Hematopoietic multipotent progenitor cell treated with erythropoietin and hydrocortisone succinate and interleukin-3 and kit ligand, for 4 days (in vitro differentiated cells): ENCODE measurements at regions not wholly inside any gene's neighbourhood (a gene's known extent, or its start where the extent isn't known, plus 50 kb on each side); places are given as distances from the start of the nearest gene placed in this dataset.
"Not testable (repeated sequence)": the region's sequence is repeated elsewhere in the genome, so short reads cannot be mapped to it uniquely, and the experiment has no call there.

Source experiments
- DNase-seq: peaks from one replicate; pipeline ENCODE4 v3.0.0-alpha.2; 2015

DNA sequence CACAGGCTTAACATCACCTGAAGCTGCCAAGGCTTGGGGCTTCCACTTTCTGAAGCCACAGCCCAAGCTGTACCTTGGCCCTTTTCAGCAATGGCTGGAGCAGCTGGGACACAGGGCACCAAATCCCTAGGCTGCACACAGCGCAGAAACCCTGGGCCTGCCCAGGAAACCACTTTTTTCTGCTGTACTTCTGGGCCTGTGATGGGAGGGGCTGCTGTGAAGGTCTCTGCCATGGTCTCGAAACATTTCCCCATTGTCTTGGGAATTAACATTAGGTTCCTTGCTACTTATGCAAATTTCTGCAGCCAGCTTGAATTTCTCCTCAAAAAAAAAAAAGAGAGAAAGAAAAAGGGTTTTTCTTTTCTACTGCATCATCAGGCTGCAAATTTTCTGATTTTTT lies 219.1 kb downstream of the RPL10L start:
- no peak for DNase-seq

DNA sequence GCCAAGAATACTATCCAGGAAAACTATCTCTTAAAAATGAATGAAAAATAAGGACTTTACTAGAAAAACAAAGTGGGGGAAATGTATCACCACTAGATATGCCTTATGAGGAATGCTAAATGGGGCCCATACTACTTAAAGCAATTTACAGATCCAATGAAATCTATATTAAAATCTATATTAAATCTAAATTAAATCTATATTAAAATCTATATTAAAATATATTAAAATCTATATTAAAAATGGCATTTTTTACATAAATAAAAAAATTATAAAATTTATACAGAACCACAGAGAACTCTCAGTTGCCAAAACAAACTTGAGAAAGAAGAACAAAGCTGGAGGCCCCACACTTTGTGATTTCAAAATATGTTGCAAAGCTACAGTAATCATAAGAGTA lies 234.5 kb downstream of the RPL10L start:
- DNase-seq = no peak

DNA sequence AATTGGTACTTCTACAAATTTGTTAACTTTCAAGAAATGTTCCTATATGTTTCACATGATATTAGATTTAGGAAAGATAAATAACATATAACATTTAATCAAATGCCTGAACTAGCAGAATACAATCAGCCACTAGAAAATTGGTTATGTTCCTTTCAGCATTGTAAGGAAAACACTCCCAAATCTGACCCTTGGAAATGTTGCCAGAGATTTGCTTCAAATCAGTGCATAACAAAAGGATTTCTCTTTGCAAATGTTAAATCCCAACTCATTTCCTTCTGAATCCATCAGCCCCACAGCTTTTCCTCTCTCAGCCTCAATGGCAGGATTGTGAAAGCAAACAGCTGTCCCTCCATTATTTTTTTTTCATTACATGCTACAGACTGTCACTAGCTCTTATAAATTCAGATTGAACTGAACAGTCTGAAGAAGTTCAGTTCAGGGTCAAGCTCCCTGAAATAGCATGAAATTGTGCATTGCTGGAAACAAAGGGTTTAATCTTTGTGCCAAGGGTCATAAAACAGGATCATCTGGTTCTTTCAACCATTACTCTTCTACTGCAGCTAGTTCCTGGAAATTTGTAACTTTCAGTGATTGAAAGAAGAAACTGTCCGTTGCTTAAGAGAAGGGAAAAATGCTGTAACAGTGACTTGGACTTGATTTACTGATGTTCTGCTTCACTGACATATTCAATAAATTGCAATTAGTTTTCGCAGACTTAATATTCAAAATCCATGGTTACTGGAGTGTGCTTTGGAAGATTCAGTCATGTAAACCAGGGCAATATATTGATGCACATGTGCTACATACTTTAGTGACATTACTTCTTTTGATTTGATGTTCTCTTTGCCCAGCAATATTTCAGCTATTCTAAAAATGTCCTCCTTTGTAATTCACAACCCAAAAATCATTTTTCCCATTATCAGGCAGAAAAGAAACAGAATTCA lies 246.4 kb downstream of the RPL10L start:
- DNase-seq = no peak

DNA sequence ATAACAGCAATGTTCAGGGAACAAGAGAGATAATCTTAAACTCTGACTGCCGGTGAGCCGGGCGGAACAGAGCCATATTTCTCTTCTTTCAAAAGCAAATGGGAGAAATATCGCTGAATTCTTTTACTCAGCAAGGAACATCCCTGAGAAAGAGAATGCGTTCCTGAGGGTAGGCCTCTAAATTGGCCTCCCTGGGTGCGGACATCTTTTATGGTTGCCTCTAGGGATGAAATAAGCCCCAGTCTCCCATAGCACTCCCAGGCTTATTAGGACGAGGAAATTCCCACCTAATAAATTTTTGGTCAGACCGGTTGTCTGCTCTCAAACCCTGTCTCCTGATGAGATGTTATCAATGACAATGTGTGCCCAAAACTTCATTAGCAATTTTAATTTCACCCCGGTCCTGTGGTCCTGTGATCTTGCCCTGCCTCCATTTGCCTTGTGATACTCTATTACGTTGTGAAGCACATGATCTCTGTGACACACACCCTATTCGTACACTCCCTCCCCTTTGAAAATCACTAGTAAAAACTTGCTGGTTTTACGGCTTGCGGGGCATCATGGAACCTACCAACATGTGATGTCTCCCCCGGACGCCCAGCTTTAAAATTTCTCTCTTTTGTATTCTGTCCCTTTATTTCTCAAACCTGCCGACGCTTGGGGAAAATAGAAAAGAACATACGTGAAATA lies 249.4 kb downstream of the RPL10L start:
- DNase-seq = not testable (repeated sequence)

DNA sequence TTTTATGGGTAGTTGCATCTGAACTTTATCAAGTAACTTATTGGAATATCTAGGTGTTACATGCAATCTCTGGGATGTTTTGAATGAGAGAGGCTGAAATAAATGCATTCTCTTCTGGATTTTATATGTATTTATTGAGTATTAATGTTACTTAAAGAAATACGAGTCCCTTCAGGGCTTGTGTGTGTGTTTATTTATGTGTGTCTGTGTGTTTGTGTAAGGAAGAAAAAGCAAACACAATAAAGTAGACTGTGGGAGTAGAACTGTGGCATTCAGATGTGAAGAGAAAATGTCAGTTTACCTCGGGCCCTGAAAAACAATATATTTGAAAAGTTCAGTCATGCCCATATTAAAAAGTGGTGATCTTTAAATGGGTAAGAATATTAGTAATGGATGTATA lies 250.5 kb downstream of the RPL10L start:
- DNase-seq = no peak

DNA sequence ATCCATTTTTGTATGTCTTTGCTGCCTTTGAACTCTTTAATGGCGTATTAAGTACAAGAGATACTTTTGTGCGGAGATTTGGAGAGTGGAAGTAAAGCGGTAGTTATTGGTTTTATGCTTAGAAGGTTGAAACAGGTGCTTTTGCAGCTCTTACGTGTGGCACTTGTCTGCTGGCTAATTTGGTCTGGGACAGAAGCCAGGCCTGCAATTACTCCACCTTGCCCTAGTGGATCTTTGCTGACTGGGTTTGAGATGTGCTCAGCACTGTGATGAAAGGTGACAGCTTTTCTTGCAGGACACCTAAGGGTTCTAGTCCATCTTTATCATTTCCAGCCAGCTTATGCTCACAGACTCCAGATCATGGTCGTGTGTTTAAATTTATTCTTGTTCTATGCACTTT lies 252.5 kb downstream of the RPL10L start:
- no peak for DNase-seq

DNA sequence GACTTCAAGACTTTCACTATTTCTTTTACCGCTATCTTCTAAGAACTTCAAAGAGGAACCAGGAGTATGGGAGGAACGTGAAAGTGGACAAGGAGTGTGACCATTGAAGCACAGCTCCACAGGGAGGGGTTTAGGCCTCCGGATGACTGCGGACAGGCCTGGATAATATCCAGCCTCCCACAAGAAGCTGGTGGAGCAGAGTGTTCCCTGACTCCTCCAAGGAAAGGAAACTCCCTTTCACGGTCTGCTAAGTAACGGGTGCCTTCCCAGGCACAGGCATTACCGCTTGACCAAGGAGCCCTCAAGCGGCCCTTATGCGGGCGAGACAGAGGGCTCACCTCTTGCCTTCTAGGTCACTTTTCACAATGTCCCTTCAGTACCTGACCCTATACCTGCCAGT lies 267.0 kb downstream of the RPL10L start:
- no peak for DNase-seq

DNA sequence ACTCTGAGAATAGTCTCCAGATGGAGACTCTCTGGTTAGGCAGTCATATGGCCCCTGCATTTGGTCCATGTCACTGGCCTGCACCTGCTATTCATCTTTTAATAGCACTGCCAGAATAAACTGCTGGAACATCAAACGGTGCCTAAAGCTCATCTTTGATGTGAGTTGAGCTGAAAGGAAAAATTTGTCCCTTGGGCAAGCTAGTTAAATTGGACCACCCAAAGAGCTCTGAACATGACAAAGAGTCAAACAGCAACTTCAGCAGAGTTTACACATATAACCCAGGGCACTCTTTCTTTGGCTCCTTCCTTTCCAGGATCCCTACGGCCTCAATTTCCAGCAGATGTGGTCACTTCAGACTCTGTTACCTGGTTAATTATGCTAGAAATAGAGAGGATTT lies 269.9 kb downstream of the RPL10L start:
- DNase-seq = no peak

DNA sequence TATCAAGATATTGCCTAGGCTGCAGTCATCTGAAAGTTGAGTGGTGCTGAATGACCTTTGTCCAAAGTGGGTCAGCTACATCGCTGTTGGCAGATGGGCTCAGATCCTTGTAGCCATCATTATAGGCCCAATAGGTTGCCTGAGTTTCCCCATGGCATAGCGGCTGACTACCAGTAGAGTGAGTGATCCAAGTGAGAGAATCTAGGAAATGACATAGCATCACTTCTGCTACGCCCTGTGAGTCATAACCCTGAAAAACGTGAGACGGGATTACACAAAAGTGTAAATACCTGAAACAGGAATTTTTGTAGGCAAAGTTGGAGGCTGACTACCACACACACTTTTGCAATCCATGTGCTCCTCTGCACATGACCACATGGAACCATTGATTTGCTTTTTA lies 273.3 kb downstream of the RPL10L start:
- no peak for DNase-seq

DNA sequence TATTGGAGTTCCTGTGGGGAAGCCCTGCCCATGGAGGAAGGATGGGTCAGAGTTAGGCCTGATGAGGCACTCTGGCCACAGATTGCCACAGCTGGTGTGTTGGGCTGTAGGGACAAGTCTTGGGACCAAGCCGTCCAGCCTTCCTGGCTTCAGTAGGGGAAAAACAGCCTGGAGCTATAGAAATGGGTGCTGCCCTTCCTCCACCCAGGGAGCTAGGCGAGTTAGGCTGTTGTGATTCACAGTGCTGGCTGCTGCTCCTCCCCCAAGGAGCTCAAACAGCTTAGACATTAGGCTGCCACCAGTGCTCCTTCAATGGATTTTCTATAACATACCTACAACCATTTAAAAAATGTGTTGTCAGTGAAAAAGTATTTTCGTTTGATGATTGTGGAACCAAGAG lies 274.3 kb downstream of the RPL10L start:
- no peak for DNase-seq

DNA sequence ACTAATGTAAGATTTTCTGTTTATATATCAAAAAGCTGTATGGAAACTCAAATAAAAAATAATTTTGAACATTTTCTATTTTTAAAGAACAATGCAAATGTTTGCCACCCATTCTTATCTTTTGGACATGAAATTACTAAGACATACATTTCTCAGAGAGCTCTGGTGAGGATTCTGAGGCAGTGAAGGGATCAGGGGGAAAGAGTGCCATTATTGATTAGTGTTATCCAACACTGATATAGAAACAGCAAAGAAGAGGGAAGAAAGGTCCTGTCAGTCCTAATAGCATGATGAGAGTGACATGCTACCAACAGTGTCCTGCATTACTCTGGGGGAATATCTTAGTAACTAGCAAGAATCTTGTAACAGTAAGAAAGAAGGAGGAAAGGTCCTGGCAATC lies 282.2 kb downstream of the RPL10L start:
- DNase-seq = no peak

DNA sequence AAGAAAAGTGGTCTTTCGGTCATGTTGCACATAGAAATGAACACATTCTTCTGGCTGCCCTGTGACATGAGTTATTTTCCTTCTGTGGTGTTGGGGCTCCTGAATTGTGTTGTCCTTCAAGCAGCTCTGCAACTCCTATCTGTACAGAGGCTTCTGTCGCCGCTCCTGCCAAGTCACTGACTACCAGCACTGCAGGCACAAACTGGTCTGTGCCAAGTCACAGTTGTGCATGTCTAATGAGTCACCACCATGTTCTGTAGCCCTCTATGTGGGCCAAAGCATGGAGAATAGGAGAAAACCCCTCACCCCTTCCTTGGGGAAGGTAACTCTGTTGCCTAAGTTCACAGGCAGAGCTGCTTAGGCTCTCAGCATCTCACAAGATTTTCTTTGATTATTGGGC lies 283.3 kb downstream of the RPL10L start:
- no peak for DNase-seq

DNA sequence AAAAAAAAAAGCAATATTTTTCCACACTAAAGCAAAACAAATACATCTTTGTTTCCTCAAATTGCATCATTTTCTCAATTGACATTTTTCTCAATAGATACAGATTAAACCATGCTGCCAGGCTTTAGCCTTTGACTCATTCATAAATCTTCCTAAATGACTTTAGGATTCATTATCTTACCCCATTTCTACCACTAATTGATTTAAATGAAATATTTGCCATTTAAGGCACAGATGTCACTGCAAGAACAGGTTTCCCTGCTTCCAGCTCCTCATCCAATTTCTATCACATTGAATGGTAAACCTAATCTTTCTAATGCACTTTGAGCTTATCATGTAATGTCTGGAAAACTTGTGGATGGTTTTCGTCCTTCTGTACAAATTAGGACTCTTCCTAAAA lies 298.7 kb downstream of the RPL10L start:
- no peak for DNase-seq

DNA sequence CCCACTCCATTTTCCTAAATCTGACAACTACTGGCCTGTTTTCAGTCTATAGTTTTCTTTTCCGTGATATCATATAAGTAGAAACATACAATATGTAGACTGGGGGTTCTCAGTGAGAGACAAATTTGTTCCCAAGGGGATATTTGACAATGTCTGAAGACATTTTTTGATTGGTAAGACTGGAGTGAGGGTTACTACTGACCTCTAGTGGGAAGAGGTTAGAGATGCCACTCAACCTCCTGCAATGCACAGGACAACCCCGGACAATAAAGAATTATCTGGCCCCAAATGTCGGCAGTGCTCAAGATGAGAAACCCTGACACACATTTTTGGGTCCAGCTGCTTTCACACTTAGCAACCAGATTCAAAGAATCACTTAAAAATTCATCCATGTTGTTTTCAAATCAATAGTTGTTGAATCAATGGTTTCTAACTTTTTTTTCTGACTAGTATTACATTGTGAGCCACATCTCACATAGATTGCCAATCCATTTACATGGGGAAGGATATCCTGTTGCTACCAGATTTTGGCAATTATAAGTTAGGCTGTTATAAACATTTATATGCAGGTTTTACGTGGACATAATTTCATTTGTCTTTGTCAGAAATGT lies 307.1 kb downstream of the RPL10L start:
- peak; percentile 73 for DNase-seq

DNA sequence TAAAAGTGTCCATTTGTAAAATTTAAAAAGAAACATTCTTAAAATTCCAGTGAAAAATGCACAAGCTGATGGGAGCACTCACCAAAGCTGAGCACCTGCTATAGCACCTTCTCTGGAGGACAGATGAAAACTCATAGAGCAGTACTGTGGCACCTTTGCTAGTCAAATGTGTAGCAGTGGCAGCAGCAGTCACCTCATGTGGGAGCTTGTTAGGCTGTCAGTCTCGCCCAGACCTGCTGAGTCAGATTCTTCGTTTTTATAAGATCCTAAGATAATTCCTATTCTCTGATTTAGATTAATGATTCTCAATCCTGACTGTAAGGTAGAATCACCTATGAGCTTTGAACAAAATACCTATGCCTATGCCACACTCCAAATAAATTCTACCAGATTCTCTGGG lies 325.8 kb downstream of the RPL10L start:
- no peak for DNase-seq

DNA sequence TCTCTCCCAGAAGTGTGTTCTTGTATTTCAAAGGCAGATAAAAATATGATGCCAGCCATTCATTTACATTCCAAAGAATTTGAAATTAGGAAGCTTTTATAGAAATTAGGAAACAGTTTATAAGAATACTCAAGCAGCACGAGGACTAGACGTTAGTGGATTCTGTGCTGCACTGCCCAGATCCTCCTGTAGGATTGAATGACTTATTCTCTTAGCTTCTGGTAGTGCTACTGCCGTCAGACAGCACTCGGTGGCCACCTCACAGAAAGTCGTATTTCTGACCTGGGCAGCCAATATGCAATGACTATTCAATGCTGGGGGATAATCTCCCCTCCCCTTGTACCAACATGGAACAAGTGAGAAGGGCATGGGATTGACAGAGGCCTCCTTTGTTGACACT lies 326.4 kb downstream of the RPL10L start:
- no peak for DNase-seq

DNA sequence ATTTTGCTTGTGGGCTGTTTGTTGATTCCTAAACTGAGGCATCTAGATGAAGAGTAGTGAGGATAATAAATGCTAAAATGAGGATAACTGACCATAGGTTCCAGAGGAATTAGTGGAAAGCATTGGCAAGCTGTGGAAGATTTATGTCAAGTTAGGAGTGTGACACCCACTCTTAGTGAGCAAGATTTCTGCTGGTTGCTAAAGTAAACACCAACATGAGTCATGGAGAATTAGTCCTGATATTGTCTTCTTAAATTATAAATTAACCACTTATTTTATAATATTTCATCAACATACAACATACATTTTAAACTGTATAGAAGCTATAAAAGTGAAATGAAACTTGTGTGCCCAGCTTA lies 328.2 kb downstream of the RPL10L start:
- DNase-seq = no peak

DNA sequence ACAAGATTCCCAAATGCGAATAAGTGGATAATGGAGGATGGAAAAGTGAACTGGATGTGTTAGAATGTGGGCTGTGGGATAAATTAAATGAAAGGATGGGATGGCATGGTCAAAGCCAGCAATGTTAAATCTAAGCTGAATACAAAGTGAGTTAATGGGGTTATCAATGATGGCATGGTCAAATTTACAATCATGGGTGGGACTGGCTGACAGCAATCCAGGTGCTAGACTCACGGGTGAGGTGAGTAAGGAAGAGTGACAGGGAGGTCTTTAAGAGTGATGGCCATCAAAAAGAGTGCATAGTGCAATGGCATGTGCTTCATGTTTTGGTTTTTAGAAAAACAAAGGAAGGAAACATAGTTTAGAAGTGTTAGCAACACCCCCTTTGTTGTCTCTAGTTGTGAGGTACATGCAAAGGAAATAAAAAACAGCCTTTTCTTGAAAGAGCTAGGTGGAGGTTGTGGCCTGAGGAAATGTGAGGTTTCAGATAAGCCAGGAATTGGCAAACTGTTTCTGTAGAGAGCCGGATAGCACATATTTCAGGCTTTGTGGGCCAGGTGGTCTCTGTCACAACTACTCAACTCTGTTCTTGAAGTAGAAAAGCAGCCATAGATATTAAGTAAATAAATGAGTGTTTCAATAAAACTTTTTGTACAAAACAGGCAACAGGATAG lies 328.7 kb downstream of the RPL10L start:
- DNase-seq = peak; percentile 46

DNA sequence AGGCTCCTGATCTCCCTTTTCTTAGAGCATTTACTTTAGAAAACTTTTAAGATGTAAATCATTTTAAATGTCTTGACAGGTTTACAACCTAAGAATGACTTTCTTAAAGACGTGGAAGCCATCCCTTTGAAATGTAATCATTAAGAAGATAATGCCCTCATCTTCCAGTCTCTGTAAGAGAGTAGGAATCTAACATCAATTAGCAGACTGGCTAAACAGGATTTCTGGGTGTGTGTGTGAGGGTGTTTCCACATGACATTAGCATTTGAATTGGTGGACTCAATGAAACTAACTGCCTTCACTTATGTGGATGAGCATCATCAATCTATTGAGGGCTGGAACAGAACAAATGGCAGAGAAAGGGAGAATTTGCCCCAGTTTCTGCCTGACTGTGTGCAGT lies 329.5 kb downstream of the RPL10L start:
- DNase-seq = no peak

DNA sequence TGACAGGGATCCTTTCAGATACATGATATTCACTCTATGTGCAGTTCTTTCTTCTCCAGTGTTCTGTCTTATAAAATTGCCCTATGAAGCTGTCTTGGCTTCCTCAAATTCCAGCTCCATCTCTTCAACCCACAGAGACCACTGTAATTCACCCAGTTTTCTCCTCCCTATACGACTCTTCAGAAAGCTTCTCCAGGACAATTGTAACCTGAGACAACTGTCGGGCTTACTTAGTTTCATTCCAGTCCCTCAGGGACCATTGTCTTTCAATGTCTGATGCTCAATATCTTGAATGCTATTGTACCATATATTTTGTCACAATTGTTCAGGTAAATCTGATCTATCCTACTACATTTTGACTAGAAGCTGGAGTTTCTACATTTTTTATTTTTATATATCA lies 345.3 kb downstream of the RPL10L start:
- no peak for DNase-seq

DNA sequence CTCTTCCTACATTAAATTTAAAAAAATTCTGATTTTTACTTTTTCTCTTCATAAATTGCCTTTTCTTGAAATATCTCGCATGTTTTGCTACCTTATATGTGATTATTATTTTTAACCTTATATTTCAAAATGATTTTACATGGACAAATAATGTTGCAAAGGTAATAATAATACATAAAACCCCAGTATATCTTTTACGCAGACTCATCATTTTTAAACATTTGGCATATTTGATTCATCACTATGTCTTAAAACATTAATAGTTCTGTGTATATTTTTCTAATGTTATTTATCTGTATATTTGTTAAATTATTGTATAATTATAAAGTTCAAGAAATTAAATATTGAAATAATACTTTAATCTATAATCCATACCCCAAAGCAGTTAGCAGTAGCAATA lies 350.8 kb downstream of the RPL10L start:
- DNase-seq = no peak

DNA sequence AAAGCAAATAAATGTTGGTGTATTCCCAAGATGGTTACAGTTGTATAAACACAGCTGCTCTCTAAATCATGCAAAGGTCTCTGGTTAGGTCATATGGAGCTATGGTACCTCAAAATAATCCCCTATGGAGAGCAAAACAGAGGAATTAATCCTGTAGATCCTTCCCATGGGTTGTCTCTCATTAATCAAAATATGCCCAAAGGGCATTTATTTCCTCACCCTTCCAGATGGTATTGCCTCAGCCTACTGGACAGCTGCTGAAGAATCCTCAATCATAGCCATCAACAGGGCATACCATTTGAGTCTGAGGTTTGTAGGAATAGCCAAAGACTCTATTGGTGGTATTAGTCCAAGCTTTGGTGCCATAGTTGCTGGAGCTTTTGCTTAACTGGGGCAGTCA lies 360.9 kb downstream of the RPL10L start:
- DNase-seq = no peak

DNA sequence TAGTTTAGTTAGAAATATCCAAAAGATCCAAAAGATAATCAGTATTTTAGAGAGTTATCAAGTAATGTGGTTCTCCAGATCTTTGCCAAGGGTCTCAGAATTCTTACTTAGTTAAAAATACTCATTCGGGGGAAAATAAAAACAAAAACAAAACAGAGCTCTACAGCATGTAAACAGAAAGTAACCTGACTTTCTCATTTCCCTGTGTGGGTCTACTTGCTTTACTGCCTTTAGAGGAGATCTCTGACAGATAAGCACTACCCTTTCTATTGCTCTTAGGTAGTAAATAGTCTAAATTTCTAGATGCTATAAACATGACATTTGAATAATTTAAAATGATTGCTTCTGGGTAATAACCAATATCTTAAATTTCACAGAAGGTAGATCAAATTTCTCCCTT lies 371.8 kb downstream of the RPL10L start:
- DNase-seq = no peak

DNA sequence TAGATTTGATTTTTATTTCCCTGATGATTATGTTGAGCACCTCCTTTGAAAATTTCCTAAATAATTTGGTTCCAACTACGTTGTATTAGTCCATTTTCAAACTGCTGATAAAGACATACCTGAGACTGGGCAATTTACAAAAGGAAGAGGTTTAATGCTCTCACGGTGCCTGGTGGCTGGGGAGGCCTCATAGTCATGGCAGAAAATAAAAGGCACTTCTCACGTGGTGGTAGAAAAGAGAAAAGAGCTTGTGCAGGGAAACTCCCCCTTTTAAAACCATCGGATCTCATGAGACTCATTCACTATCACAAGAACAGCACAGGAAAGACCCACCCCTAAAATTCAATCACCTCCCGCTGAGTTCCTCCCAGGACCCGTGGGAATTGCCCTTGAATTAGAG lies 372.3 kb downstream of the RPL10L start:
- DNase-seq = no peak
